Hematopoietic multipotent progenitor cell treated with erythropoietin and hydrocortisone succinate and interleukin-3 and kit ligand, for 17 days (in vitro differentiated cells): ENCODE measurements at regions not wholly inside any gene's neighbourhood (a gene's known extent, or its start where the extent isn't known, plus 50 kb on each side); places are given as distances from the start of the nearest gene placed in this dataset.
A peak's percentile ranks its signal among the peaks of the same experiment; 100 is the strongest.

ENCODE experiments used
- DNase-seq: peaks from one replicate; pipeline ENCODE4 v3.0.0-alpha.2; 2015; ENCODE audit warnings: low spot score

DNA sequence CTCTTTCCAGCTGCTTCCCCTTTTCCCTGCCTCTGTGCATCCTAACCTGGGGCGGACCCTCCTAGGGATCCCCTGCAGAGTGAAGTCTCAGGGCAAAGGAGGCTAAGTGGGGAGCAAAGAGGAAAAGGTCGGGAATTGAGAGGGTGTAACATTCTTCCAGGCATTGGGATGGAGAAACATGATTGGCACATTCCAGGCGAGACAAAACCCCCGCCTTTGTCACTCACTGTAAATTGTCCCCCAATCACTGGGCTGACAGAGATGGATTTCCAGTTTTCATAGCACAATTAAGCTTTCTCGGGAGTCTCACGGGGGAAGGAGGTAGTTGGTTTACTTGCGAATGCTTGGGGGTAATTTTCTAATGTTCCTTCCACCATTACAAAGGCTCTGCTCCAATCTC is 74.9 kb downstream of the MIAT start:
- no peak for DNase-seq

DNA sequence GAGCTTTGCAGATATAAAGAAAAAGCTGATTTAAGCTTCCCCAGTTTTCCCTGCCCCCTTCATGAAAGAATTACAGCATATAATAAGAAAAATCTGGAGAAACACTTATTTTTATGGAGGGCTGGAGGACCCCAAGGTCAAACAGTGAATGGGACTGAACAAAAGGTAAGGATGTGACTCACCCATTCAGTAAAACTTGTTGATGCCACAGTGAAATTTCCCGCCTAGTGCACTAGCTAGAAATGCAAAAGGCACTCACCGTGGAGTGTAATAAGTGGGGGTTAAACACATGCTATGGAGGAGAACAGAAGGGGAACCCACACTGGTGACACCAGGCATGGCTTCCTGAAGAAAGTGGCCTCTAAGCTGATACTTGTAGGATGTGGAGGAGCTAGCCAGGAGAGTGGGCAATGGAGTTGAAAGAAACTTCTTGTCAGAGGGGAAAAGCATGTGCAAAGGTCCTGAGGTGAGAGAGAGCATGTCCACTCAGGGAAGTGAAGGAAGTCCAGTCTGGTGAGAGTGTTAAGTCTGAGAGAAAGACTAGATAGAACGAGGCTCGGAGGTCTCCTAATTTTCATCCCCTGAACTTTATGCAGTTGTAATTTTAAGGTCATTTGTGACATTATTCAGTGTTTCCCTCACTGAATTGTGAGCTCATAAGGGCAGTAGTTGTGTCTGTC is 77.1 kb downstream of the MIAT start:
- no peak for DNase-seq

DNA sequence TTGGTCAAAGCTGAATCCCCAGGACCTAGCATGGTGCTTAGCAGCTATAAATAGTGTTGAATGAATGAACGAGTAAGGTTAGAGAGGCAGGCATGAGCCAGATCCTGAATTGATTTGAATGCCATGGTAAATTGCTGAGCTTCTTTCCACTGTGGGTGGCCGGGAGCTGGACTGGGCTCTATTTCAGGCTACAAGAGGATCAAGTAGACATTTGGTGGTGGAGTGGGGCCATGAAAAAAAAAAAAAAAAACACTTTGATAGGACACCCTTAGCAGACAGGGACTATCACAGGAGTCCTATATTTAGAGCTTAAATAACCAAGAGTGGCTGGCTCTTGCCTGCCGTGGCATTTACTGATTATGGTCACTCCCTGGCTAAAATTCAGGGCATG is 77.6 kb downstream of the MIAT start:
- no peak for DNase-seq

DNA sequence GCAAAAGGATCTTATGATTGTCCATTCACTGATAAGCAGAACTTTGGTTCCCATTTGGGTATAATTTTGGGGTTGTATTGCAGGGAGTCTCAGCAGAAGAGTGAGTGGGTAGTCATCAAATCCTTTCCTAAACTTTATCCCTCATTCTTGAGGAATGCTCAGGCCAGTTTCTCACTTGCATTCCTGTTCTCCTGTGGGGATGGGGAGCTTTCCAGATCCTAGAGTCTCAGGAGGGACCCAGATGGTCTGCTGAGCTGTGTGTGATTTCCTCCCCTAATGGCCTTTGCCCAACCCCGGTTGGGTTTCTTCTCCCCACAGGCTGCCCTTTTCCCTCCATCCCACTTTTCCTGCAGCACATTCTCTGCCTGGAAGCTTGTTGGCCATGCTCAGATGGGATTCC is 79.9 kb downstream of the MIAT start:
- DNase-seq = no peak

DNA sequence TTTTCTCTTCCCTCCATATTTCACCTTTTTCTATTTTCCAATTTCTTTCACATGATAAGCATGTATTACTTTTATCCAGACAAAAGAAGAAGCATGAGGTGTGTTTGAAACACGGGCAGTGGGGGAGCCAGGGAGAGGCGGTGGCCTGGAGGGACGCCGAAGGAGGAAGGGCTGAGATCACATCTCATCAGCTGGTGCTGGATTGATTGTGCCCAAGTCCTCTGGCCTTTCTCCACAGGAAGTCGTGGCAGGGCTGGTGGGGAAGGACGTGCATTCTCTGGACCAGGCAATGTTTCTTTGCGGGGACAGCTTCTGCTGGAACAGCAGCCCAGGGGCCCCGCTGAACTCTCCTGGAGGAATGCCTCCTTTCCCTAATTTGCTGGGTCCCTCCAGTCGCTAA is 82.9 kb downstream of the MIAT start:
- DNase-seq = no peak

DNA sequence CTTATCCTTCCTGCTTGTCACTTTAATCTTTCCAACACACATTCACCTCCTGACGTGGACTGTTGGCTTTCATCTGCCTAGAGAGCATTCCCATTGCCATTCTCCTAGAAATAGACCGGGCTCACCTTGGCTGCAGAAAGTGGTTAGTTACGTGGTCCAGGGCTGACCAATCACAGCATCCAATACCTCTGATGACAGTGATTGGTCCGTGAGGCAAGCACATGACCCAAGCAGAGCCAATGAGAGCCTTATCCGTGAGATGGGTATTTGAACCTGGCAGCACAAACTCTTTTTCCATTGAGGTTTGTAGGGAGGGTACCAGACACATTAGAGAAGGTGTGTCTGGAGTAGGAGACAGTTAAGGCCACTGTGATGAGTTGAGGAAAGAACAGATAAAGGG is 85.8 kb downstream of the MIAT start:
- no peak for DNase-seq

DNA sequence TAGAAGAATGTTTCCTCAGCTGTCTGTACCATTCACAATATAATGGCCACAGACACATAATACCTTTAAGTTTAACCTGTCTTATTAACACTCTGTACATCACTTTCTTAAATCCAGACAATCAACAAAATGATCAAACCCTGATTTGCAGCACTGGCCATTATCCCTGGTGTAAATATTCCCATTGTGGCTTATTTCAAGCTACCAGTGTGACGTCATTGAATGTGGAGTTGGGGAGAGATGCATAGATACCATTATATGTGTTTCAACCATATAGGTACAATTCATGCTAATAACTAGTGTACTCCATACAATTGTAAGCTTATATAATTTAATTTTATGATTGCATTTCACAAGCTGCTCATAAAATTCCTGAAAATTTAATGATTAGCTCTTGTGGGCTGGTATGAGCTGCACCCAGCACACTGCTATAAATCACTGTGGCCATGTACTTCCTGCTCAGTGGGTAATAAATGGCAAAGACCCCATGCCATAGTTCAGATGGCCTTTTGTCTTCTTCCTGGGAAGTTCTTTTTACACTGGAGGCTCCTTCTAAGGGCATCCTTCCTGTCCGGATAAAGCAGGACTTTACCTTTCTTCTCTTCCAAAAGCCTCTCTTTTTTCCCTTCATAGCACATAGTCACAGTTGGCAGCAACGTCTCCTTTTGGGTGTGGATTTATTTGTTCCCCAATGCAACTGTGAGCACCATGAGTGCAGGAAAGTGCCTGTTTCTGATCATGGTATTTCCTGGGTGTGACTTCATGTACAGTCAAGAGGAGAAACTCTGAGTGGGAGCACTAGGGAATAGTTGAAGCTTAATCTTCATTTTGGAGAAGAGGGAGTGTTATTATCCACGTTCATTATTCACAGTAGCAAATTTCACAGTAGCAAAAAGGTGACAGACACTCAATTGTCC is 87.8 kb downstream of the MIAT start:
- DNase-seq = no peak

DNA sequence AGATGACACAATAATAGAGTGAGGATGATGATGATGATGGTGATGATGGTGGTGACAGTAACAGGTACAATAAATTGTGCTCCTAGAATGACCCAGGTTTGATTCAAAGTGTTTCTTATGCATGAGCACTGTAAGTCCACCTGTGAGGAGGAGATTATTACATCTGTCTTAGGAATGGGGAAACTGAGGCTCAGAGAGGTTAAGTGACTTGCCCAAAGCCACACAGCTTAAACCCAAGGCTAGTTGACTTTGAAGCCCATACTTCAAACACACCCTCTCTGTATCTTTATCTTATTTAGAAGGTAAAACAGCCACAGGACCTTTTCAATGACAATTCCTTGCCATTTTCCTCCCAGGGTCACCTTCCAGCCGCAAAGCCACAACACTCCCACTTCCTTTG is 88.9 kb downstream of the MIAT start:
- no peak for DNase-seq

DNA sequence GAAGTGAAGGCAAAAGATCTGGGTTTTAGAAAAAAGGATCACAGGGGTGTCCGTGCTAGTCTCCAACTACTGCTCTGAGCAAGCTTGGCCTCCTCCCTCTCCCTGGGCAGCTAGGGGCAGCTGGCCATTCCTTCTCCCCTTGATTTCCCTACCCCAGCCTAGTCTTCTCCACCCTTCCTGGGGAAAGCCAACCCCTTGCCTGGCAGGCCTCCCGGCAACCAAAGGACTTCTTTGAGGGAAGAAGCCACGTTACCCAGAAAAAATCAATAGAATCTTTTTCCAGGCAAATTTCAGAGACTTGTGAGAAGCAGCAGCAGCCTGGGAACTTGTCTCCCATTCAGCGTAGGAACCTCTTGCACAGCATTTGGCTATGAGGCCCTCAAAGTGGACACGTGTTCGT is 91.5 kb downstream of the MIAT start:
- no peak for DNase-seq

DNA sequence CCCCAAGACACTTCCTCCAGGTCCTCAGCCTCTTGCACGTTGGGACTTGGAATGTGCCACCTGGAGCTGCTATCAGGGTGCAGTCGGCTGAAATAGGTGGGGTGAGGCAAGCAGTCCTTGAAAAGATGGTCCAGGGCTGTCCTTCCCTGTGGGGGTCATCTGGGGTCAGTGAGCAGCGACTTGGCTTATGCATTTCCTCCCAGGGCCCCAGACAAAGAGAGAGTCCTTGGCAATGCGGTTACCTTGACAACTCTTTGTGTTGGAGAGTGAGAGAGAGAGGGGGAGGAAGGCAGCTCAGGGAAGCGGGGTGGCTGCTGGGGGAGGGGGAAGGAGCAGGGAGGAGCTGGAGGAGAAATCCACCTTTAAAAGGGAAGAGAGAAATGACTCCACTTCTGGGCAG is 93.8 kb downstream of the MIAT start:
- no peak for DNase-seq

DNA sequence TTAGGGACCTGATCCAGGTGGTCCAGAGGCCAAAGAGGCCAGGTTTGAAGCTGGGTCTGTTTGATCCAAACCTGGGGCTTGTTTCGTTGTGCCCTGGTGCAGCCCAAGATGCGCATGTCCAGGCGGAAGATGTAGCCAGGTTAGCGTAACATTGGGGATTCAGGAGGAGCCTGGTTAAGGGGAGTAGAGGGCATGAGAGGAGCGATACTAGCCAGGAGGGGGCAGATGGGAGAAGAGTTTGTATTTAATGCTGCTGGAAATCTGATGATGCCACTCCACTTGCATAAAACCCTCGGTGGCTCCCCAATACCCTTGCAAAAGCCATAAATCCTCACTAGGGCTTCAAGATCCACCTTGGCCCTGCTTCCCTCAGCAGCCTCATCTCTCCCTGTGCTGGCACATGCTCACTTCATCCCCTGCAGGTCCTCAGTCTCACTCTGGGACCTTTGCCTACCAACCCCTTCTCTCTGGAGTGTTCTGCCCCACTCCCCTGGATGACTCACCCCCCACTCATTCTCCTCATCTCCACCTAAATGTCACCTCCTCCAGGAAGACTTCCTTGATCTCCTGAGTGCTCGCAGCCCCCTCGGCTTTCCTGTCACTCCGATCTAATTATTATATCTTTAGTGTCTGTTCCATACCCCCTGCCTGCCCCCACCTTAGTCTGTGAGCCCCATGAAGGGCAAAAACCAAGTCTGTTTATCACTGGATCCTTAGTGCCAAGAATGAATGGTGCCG is 95.9 kb downstream of the MIAT start:
- DNase-seq = no peak

DNA sequence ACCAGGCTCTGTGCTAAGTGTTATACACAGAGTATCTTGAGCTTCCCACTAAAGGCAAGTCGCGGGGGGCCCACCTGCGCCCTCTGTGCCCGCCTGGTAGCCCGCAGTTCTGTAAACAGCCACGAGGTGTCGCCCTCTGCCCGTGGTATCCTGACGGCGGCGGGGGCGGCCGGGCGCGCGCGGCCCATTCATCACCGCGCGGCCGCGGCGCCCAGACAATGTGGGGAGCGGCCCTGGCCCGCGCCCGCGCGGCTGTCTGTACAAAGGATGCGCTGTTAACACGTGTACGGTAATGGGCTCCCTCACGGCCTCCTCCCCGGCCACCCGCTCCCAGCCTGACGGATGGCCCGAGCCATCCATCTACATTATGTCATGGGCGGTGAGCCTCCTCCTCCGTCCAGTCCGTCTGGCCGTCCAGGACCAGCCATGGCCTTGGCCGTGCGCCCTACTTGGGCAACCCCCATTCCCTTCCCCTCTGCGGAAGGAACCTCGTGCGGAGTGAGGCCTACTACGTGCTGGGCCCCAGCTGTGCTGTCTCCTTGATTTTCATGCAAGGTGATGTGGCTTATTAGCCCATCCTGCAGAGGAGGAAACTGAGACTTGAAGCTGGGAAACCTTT is 99.4 kb downstream of the MIAT start:
- DNase-seq = peak; percentile 31

DNA sequence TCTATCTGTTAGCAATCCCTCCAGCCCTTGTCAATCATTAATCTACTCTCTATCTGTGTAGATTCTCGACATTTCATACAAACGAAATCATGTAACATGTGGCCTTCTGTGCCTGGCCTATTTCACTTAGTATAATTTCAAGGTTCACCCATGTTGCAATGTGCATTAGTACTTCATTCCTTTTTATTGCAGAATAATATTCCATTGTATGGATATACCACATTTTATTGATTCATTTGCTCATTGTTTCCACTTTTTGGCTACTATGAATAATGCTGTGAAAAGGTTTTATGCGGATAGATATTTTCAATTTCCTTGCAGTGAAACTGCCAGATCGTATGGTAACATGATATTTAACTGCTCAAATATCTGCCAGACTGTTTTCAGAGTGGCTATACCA is 100.1 kb downstream of the MIAT start:
- no peak for DNase-seq

DNA sequence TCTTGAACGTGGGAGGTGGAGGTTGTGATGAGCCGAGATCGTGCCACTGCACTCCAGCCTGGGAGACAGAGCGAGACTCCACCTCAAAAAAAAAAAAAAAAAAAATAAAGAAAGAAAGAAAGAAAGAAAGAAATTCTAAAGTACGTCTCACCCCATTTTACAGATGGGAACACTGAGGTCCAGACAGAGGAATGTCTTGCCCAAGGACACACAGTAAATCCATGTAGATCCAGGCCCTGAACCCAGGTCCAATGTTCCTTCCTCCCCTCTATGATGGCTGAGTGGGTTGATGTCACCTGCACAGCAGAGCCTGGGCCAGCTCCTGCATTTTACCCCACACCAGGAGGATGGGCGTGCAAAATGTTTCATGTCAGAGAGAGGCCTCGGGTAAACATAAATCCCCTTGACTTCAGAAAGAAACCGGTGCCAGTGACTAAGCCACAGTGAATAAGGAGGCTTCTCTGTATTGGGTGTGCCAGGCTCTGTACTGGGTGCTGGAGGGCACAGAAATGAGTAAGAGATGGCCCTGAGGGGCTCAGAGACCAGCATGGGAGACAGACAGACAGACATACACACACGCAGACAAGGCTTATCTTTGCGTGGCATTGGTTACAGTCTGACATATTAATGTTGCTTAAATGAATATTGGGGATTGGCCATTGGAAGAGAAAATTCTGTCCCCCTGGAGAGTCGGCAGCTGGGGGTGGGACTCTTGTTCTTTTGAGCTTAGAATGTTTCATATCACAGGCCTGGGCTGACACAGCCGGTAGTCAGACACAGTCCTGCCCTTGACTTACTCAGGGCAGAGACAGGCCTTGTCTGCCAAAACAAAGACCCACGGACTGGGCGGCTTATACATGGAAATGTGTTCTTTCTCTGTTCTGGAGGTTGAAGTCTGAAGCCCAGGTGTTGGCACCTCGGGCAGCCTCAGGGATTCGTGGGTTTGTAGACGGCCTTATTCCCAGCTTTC is 105.4 kb downstream of the MIAT start:
- no peak for DNase-seq

DNA sequence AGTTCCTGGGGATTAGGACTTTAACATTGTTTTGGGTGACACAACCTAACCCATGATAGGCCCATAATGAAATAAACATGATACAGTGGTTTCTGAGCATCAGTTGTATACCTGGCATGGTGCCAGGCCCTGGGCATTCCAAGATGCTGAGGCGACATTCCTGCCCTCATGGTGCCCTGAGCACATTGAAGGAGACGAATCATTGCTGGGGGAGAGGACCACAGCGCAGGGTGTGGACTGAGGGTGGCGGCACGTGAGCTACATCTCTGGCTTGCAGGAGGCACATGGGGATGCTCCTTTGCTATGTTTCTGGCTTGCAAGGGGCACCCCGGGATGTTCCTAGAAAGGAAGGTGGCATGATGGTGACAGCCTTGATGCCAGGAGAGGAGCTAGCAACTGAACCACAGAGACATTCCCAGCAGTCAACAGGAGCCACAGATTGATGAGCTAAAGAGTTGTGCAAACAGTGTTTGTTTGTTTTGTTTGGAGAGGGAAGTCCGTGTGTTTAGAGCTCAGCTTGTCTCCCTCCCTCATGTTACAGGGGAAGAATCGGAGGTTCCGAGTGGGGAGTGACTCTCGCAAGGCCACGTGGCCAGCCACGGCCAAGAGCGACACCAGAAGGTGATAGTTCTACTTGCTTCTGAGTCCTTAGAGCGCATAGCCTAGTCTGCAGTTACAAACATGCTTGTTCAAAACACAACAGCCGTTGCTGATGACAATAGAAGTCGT is 106.4 kb downstream of the MIAT start:
- DNase-seq = no peak

DNA sequence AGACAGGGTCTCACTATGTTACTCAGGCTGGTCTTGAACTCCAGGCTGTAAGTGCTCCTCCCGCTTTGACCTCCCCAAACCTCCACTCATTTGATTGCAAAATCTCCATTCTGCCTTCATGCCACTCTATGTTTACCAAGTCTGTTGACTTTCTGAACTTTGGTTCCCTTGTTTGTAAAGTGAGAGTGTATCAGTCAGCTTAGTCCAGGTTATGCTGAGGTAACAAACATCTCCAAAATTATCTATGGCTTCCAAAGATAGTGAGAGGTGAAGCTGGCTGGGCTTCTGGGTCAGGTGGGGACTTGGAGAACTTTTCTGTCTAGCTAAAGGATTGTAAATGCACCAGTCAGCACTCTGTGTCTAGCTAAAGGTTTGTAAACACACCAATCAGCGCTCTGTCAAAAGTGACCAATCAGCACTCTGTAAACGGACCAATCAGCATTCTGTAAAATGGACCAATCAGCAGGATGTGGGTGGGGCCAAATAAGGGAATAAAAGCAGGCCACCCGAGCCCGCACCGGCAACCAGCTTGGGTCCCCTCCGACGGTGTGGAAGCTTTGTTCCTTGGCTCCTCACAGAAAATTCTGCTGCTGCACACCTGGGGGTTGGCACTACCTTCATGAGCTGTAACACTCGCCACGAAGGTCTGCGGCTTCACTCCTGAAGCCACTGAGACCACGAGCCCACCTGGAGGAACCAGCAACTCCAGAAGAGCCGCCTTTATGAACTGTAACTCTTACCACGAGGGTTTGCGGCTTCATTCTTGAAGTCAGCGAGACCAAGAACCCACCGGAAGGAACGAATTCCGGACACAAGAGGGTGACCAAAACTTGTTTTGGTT is 109.3 kb downstream of the MIAT start:
- no peak for DNase-seq

DNA sequence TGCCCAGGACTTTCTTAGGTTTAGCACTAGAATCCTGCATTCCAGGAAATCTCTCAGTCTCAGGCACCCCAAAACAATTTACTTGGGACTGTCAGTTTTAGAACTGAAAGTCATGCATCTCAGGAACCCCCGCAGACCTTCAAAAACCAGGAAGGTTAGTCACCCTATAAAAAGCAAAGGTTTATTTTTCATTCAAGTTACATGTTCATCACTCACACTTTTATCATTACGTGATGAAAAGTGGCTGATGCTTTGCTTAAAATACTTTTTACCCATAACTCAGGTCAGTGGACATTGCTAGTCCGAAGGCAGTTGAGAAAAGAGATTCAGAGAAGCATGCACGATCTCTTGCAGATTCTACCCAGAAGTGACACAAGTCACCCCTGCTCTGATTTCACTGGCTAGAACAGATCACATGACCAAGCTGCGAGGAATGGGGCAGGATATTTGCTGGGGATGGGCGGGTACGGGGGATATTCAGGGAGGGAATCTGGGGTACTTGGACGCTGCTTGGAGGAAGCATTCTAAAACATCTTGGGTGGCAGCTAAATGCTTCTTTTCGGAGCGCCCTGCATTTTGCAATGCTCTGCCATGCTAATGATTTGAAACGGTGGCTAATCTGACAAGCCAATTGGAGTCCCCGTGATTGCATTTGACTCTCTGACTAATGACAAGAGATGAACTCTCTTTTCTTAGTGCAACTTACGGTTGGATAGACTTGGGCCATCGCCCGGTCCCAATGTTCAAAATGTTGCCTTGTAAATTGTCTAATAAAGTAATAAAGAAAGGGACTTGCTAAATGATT is 110.2 kb downstream of the MIAT start:
- no peak for DNase-seq

DNA sequence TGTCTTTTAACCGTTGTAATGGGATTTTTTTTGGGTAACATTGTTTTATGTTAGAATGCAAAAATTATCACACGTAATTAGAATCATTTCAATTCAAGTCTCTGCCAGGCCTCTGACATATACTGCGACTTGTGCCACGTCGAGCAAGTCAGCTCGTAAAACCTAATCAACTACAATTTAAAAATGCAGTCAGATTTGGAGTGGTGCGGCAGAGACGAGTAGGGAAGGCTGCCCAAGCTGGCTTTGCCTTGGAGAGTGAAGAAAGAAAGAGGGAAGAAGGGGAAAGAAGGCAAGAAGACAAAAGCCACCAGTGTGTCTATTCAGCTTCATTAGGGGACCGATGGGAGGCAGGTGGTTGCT is 110.7 kb downstream of the MIAT start:
- DNase-seq = no peak

DNA sequence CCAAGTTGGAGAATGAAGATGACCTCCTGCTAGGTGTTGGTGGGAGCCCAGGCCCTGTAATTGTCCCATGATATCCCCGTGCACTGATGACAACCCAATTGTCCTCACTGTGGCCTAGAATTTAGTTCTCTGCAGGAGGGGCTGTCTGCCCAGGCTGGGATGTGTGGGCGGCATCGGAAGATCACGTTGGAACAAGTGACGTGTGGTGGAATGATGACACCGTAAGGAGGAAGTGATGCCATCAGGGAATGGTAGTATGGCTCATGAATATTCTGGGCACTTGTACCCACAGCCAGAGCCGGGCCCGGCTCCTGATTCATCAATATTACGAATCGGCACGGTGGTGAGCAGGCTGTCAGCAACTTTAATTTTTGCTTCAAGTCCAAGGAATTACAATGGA is 111.6 kb downstream of the MIAT start:
- DNase-seq = no peak
